Astrocyte of the cerebellum (primary cell): ENCODE measurements at regions not wholly inside any gene's neighbourhood (a gene's known extent, or its start where the extent isn't known, plus 50 kb on each side); places are given as distances from the start of the nearest gene placed in this dataset.

ENCODE experiments used
- DNase-seq: peaks from one replicate; pipeline ENCODE4 v3.0.0-alpha.2; 2011; ENCODE audit warnings: low read depth
- H3K4me3 ChIP-seq: 2 replicates; pipeline ENCODE4 v1.5.1; 2011; ENCODE audit warnings: mild to moderate bottlenecking, low read depth, low read length, moderate library complexity
- in situ Hi-C: cut with HindIII; loops from 2 replicates; pipeline ENCODE4 v1.10.0; 2017; ENCODE audit warnings: low sequenced_read_pairs
- TF ChIP-seq, protein P1 (sequence below): IDR thresholded peaks from 2 replicates; pipeline ENCODE4 v1.5.1; 2012; ENCODE audit warnings: low read length, low read depth, moderate library complexity, mild to moderate bottlenecking; ENCODE audit errors: missing control alignments

DNA sequence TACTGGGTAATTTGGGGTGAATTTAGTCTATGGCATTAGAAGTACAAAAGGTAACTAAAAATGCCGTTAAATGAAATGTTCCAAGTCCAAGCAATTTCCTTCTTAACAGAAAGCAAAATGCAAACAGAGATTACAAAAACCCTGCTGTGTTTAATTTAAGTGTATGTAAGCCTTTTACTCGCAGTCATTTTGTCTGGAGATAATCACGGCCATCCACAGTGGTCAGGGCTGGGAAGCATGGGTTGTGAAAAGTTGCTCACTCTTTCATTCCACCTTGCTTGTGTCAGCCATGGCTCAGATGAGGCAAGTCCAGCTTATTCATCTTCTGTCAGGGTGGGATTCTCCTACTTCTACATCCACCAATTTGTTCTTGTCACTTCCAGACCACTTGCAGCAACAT is 983.6 kb upstream of the ZEB2 start:
- TF ChIP-seq, protein P1, sequence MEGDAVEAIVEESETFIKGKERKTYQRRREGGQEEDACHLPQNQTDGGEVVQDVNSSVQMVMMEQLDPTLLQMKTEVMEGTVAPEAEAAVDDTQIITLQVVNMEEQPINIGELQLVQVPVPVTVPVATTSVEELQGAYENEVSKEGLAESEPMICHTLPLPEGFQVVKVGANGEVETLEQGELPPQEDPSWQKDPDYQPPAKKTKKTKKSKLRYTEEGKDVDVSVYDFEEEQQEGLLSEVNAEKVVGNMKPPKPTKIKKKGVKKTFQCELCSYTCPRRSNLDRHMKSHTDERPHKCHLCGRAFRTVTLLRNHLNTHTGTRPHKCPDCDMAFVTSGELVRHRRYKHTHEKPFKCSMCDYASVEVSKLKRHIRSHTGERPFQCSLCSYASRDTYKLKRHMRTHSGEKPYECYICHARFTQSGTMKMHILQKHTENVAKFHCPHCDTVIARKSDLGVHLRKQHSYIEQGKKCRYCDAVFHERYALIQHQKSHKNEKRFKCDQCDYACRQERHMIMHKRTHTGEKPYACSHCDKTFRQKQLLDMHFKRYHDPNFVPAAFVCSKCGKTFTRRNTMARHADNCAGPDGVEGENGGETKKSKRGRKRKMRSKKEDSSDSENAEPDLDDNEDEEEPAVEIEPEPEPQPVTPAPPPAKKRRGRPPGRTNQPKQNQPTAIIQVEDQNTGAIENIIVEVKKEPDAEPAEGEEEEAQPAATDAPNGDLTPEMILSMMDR: no peak
- no peak overlapping the region for H3K4me3 ChIP-seq
- in situ Hi-C loops: no loop called here
- no peak for DNase-seq

DNA sequence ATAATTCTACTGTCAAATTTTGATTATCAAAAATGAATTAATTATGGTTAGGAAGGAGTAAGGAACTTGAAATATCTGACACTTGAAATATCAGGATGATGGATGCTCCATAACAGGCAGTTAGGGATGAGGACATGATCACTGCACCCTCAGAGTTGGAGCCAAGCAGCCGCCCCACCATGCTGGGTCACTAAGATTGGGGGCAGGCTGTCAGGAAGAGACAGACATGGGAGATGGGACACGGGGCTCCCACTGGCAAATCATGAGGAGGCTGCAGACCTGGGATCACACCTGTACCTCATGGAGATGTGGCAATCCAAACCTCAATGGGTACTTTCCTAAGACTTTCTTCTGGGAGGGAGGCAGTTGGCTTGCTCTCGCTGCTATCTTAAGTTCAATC is 982.0 kb upstream of the ZEB2 start:
- TF ChIP-seq, protein P1: no peak
- DNase-seq: no peak
- H3K4me3 ChIP-seq: no peak overlapping the region
- in situ Hi-C loops: no loop called here

DNA sequence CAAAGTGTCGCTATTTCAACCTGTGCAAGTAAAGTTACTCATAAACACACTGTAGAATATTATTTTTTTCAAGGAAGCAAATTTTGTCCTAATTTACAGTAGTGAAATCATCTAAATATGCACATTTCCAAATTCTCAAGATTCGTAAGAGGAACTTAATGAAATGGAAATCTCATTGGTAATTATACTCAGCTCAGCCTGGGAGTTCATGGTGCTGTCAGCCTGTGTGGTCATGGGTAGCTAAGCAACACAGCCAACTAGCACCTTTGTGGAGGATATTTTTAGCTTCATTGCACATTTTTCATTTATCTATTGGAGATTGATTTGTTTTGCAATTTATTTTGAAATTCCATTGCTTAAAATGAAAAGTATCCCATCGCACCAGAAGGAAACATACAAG is 975.7 kb upstream of the ZEB2 start:
- TF ChIP-seq, protein P1: no peak
- in situ Hi-C loops: no loop called here
- no peak overlapping the region for H3K4me3 ChIP-seq
- no peak for DNase-seq

DNA sequence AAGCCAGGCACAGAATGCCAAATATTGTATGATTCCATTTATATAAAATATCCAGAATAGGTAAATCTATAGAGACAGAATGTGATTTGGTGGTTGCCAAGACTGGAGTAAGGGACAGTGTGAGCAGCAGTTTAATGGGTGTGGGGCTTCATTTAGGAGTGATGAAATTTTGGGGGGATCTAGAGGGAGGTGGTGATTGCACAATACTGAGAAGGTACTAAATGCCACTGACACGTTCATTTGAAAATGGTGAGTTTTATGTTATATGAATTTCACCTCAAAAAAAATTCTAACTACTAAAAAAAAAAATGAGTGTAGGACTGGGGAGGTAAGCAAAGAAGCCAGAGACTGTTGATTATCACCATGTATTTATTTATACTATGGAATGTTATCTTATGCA is 974.5 kb upstream of the ZEB2 start:
- H3K4me3 ChIP-seq: no peak overlapping the region
- DNase-seq: no peak
- in situ Hi-C loops: no loop called here
- TF ChIP-seq, protein P1: no peak

DNA sequence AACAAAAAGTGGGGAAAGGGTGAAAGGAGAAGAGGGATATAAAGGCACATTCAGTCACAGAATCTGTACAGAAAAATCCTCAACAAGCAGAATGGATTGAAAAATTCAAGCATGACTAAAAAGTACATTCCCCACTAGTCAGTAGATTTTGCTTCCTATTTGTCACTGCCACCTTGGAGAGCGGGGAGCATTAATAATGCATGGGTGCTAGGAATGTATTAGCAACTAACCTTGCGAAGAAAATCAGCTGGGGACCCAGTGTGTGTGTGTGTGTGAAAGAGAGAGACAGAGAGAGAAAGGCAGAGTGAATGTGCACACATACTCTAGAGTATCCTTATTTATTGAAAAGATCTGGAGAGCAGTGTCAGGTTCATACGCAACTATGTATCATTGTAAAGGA is 968.7 kb upstream of the ZEB2 start:
- no peak for DNase-seq
- H3K4me3 ChIP-seq: no peak overlapping the region
- in situ Hi-C loops: no loop called here
- TF ChIP-seq, protein P1: no peak

DNA sequence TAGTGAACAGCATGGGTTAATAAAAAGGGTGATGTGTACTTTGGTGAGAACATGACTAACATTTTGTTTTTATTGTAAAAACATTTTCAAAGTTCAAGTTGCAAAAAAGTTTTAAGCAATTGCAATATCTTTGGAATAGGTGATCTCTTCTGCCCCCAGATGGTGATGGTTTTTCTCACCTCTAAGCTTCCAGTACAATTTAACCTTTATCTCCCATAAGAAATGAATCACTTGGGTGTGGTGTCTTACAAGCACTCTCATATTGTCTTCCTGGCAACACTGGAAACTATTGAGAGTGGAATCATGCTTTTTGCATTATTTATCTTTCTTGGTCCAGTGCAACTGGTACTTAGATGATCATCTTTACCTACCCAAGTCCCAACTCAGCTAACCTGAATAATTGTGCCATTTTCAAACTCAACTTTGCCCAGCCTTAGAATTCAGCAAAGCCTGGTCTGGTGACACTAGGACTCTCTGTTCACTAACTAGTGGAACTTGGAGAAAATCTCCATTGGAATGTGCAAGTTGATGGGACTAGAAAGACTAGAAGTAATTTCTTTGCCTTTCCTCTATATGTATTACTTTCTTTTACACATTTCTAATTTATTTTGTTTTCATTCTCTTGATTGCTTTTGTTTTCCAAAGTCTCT is 964.7 kb upstream of the ZEB2 start:
- DNase-seq: peak; percentile 16
- H3K4me3 ChIP-seq: no peak overlapping the region
- TF ChIP-seq, protein P1: no peak
- in situ Hi-C loops: no loop called here

DNA sequence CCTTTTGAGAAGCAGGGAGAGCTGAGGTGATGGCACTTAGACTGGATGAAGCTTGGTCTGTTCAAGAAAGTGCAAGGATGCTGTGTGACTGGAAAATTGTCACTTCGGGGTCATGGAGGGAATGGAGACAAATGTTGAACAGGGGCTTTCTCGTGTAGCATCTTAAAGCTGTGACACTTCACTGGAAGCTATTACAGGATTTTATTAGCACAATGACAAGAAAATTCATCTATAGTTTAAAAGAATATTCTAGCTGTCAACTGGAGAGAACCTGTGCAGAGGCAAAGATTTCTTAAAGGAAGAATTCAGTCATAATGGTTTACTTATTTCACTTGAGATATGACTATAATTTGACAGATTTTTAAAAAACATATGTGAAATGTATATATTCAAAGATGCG is 963.9 kb upstream of the ZEB2 start:
- H3K4me3 ChIP-seq: no peak overlapping the region
- TF ChIP-seq, protein P1: no peak
- DNase-seq: no peak
- in situ Hi-C loops: no loop called here
